HG03060 (cell line): ENCODE measurements at regions not wholly inside any gene's neighbourhood (a gene's known extent, or its start where the extent isn't known, plus 50 kb on each side); places are given as distances from the start of the nearest gene placed in this dataset.

Experiments used
- ATAC-seq: cut with Tn5 transposase; IDR thresholded peaks from one replicate; pipeline ENCODE4 v1.9.1; 2021; ENCODE audit warnings: low read depth, moderate number of reproducible peaks; ENCODE audit not compliant: unreplicated experiment

- no peak for ATAC-seq
These were observed 1310.5 kb upstream of the CELF2 start for GRCh38 chr10:9707216-9707615.

DNA sequence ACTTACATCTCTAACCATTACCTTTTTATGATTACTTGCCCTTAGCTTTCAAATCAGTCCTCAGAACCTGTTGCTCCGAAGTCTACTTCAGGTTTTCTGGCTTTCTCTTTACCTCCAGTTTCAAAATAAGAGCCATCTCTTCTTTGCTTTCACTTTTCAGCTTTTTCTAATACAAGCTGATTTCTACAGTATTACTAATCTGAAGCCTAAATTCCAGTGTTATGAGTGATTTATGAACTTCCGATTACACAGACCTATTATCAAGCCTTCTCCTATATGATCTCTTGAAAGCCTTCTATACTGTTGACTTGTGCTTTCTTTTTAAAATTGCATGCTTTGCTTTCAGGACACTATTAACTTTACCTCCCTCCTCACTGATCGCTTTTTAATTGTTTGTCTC is 1307.8 kb upstream of the CELF2 start:
- ATAC-seq: no peak

- ATAC-seq: no peak
These were observed 1305.3 kb upstream of the CELF2 start for GRCh38 chr10:9712393-9712792.

DNA sequence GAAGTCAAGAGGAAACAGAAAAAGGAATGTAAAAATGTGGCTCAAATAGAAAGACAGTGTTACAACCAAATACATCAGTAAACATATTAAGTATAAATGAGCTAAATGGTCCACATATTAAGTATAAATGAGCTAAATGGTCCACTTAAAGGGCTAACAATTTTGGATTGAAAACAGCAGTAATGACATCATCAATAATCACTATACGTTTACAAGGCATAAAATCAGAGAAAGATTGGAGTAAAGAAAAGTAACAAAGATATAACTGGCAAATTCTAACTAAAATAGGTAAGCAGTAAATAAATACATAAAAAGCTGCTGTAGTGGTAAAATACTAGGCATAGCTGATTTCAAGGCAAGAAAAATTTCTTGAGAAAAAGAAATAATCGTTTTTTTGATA is 1298.4 kb upstream of the CELF2 start:
- no peak for ATAC-seq

- ATAC-seq: no peak
These were observed 1283.9 kb upstream of the CELF2 start for GRCh38 chr10:9733766-9734165.

DNA sequence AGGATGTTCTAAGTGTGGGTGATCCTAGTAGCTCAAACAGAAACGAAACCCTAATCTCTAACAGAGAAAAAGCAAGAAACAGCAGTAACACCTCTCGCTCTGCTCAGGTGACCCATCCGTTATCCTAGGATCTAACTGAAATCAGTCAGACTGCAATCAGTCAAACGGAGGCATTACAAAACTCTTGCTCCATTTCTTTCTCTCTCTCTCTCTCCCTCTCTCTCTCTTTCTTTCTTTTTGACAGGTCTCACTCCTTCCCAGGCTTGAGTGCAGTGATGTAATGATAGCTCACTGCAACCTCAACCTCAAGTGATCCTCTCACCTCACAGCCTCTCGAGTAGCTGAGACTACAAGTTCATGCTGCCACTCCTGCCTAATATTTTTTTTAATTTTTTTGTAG is 1283.5 kb upstream of the CELF2 start:
- ATAC-seq: no peak

- no peak for ATAC-seq
These were observed 1281.9 kb upstream of the CELF2 start for GRCh38 chr10:9735731-9736130.

GRCh38 chr10:9743639-9744038 is 1274.0 kb upstream of the CELF2 start:
- ATAC-seq: no peak

DNA sequence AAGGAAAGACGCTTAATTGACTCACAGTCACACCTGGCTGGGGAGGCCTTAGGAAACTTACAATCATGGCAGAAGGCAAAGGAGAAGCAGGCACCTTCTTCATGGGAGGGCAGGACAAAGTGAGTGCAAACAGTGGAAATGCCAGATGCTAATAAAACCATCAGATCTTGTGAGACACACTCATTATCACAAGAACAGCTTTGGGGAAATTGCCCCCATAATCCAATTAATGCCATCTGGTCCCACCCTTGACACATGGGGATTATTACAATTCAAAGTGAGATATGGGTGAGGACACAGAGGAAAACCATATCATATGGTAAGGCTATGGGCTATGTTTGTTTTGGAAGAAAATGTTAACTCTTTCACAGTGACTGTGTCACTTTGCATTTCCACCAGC is 1272.5 kb upstream of the CELF2 start:
- ATAC-seq: no peak

GRCh38 chr10:9757176-9757575 is 1260.5 kb upstream of the CELF2 start:
- ATAC-seq: no peak

DNA sequence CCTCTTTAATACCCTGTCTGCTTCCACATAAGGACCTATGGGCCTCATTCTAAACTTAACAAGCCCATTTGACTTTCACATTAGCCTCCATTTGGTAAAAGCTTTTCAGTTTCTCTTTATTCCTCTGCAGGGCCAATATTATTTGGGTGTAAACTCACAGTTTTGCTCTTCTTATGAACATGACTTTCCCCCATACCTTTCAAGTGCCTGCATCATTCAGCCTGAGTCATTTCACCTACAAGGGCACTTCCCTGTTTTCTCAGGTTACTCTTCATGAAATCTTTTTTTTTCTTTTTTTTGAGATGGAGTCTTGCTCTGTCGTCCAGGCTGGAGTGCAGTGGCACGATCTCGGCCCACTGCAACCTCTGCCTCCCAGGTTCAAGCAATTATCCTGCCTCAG is 1258.1 kb upstream of the CELF2 start:
- no peak for ATAC-seq

GRCh38 chr10:9762966-9763656 is 1254.6 kb upstream of the CELF2 start:
- no peak for ATAC-seq

DNA sequence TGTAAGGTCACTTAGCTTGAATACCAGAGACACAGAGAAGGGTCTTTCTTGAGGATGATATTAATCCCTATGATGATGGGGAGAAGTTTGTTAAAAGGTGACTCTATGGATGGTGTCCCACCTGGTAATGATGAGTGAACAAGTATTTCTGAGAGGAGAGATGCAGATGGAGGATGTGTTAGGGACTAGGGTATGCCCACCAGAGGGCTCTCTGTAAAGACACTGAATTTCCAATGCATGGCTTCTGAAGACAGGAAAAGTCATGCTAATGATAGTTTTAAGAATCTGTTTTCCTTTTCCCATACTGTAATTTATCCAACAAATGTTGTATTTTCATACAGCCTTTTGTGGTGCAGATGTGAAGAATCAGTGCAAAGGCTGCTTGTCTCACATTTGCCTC is 1250.9 kb upstream of the CELF2 start:
- no peak for ATAC-seq

GRCh38 chr10:9781666-9782065 is 1236.0 kb upstream of the CELF2 start:
- no peak for ATAC-seq

- no peak for ATAC-seq
These were observed 1231.6 kb upstream of the CELF2 start for GRCh38 chr10:9786101-9786500.

DNA sequence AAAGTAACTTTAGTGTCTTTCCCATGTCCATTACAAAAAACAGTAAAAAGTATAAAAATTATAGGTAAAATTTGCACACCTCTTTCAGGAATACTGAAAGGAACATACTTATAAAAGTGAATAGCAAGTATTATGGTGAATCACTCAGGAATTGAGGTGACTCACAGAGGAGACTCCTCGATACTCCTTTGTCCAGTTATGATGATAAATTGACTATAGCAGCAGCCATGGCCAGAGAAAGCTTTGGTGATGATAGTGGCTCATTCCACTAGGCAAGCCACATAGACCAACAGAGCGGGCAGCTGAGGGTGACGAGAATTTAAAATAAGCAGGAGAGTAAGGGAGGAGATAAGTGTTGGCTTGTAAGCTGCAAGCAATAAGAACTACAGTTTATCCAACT is 1231.1 kb upstream of the CELF2 start:
- no peak for ATAC-seq

GRCh38 chr10:9789996-9790395 is 1227.7 kb upstream of the CELF2 start:
- ATAC-seq: no peak

DNA sequence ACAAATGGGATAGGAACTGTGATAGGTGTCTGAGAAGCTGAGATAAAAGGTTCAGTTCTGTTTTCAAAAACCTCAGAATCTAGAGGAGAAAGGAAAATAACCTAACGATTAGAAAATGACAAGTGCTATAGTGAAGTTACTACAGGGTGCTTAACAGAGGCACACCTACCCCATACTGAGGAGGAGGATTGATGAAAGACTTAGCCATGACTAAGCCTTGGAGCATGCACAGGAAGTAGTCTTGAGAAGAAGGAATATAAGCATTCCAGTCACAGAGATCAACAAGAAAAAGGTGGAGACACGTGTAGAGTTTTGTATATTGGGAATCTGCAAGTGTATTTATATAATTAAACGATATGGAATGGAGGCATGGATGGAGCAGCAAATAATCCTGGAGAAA is 1225.5 kb upstream of the CELF2 start:
- no peak for ATAC-seq

GRCh38 chr10:9796564-9796963 is 1221.1 kb upstream of the CELF2 start:
- ATAC-seq: no peak

GRCh38 chr10:9800011-9800410 is 1217.7 kb upstream of the CELF2 start:
- ATAC-seq: no peak

DNA sequence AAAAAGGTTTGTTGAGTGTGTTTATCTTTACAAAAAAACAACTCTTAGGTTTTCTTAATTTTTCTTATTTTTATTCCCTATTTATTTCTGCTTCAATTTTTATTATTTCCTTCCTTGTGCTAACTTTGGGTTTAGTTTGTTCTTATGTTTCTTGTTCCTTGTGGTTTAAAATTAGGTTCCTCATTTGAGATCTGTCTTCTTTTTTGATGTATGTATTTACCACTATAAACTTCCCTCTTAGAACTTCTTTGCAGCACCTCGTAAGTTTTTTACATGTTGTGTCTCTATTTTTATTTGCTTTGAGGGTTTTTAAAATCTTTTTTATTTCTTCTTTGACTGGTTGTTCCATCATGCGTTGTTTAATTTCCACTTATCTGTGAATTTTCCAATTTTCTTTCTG is 1217.1 kb upstream of the CELF2 start:
- ATAC-seq: no peak

DNA sequence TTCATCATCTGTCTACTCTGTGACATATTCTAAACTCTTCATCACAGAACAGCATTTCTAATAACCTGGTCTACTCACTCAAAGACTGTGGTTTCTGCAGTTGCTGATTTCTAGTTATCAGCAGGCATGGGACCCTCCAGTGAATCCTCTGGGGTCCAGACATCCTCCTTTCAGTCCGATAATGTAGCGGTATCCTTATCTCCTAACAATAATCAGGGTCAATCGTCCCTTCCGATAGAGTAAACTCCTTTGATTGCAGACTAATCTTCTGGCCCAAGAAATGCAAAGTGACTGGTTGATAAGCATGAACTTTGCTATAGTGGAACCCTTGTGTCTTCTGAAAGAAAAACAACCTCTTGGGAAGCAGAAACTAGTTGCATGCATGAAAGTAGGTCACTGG is 1209.8 kb upstream of the CELF2 start:
- no peak for ATAC-seq

DNA sequence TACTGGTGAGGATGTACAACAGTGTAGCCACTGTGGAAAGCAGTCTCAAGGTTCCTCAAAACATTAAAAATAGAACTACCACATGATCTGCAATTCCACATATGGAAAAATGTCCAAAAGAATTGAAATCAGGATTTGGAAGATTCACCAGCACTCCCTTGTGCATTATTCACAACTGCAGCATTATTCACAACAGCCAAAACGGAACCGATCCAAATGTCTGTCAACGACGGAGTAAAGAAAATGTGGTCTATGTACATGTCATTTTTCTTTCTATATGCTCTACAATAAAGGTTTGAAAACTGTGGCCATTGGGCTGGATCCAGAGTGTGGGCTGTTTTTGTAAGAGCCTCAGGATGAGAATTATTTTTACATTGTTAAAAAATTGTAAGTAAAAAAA is 1206.1 kb upstream of the CELF2 start:
- ATAC-seq: no peak
